GM23338 (cell line): ENCODE measurements at regions not wholly inside any gene's neighbourhood (a gene's known extent, or its start where the extent isn't known, plus 50 kb on each side); places are given as distances from the start of the nearest gene placed in this dataset.
A peak's percentile ranks its signal among the peaks of the same experiment; 100 is the strongest.

Experiments used
- CREB1 ChIP-seq: fragments of 250-450 bp; sonication (Bioruptor Pico); IDR thresholded peaks from 2 replicates; pipeline ENCODE4 v1.5.0; 2020; ENCODE audit warnings: low read depth, mild to moderate bottlenecking, moderate library complexity
- CTCF ChIP-seq, 2 experiments: fragments of 200-600 bp in 1 of 2; sonication (generic) in 1 of 2; conservative IDR thresholded peaks; 2 replicates each; pipeline versions ENCODE4 v1.5.1 to v1.6.1; 2016 to 2017; ENCODE audit warnings: antibody characterized with exemption in 2 of 2, low read depth in 2 of 2, mild to moderate bottlenecking in 2 of 2, moderate library complexity in 1 of 2
- EZH2 ChIP-seq: fragments of 200-600 bp; sonication (generic); IDR thresholded peaks from one replicate; pipeline ENCODE4 v1.8.0; 2017; ENCODE audit warnings: antibody characterized with exemption, mild to moderate bottlenecking, low read depth; ENCODE audit not compliant: unreplicated experiment
- EZH2phosphoT487 ChIP-seq: fragments of 200-600 bp; sonication (generic); IDR thresholded peaks from one replicate; pipeline ENCODE4 v1.8.1; 2018; ENCODE audit warnings: antibody characterized with exemption; ENCODE audit not compliant: unreplicated experiment
- JUNB ChIP-seq: IDR thresholded peaks from one replicate; pipeline ENCODE4 v1.6.1; 2016; ENCODE audit warnings: antibody characterized with exemption; ENCODE audit not compliant: unreplicated experiment
- NANOG ChIP-seq: IDR thresholded peaks from 2 replicates; pipeline ENCODE4 v1.6.1; 2016; ENCODE audit warnings: antibody characterized with exemption, borderline replicate concordance
- POLR2AphosphoS5 ChIP-seq: IDR thresholded peaks from 2 replicates; pipeline ENCODE4 v1.6.1; 2016; ENCODE audit warnings: antibody characterized with exemption, low read depth
- STAT1 ChIP-seq: IDR thresholded peaks from one replicate; pipeline ENCODE4 v1.6.1; 2016; ENCODE audit warnings: antibody characterized with exemption; ENCODE audit not compliant: unreplicated experiment
- ZNF462 ChIP-seq: fragments of 250-450 bp; sonication (Bioruptor Pico); IDR thresholded peaks from 2 replicates; pipeline ENCODE4 v1.5.0; 2020; ENCODE audit warnings: mild to moderate bottlenecking, moderate library complexity
- TF ChIP-seq, protein P1 (sequence below): IDR thresholded peaks from one replicate; pipeline ENCODE4 v1.6.1; 2018; ENCODE audit warnings: antibody characterized with exemption; ENCODE audit not compliant: unreplicated experiment

GRCh38 chr3:75341324-75342067 lies 322.6 kb upstream of the FRG2C start:
- TF ChIP-seq CTCF (conservative IDR thresholded peaks at IDR 0.05; ENCODE audit: low read depth in 2 of 2) (peak; percentile 46 to 75), POLR2AphosphoS5 (no peak), EZH2 (no peak), CREB1 (CRISPR knock-in tag) (no peak), EZH2phosphoT487 (no peak), JUNB (no peak), ZNF462 (CRISPR knock-in tag) (no peak), NANOG (no peak), STAT1 (no peak)
- TF ChIP-seq, protein P1, sequence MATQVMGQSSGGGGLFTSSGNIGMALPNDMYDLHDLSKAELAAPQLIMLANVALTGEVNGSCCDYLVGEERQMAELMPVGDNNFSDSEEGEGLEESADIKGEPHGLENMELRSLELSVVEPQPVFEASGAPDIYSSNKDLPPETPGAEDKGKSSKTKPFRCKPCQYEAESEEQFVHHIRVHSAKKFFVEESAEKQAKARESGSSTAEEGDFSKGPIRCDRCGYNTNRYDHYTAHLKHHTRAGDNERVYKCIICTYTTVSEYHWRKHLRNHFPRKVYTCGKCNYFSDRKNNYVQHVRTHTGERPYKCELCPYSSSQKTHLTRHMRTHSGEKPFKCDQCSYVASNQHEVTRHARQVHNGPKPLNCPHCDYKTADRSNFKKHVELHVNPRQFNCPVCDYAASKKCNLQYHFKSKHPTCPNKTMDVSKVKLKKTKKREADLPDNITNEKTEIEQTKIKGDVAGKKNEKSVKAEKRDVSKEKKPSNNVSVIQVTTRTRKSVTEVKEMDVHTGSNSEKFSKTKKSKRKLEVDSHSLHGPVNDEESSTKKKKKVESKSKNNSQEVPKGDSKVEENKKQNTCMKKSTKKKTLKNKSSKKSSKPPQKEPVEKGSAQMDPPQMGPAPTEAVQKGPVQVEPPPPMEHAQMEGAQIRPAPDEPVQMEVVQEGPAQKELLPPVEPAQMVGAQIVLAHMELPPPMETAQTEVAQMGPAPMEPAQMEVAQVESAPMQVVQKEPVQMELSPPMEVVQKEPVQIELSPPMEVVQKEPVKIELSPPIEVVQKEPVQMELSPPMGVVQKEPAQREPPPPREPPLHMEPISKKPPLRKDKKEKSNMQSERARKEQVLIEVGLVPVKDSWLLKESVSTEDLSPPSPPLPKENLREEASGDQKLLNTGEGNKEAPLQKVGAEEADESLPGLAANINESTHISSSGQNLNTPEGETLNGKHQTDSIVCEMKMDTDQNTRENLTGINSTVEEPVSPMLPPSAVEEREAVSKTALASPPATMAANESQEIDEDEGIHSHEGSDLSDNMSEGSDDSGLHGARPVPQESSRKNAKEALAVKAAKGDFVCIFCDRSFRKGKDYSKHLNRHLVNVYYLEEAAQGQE = no peak
